ENCODE measurements at regions not wholly inside any gene's neighbourhood (a gene's known extent, or its start where the extent isn't known, plus 50 kb on each side); places are given as distances from the start of the nearest gene placed in this dataset.

DNA sequence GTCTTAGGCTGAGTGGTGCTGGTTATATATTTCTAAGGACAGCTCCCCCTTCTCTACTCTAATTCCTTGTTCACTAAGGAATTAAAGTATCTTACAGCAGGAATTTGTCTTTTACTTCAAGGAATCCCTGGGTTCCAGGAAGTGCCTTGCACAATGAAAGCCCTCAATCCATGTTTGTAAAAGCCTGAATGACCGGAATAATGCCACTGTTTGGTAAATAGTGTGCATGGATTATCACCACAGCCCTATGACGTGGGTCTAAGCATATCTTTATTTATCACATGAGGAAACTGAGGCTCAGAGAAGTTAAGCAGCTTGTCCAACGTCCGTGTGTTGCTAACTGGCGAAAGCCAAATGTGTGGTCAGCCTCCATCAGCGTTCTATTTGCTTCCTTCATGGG, 135.7 kb upstream of the NAV2 start:
- H3K4me3 ChIP-seq (ENCODE audit: low read depth, low read length): no peak overlapping the region
- TF ChIP-seq, protein P1, sequence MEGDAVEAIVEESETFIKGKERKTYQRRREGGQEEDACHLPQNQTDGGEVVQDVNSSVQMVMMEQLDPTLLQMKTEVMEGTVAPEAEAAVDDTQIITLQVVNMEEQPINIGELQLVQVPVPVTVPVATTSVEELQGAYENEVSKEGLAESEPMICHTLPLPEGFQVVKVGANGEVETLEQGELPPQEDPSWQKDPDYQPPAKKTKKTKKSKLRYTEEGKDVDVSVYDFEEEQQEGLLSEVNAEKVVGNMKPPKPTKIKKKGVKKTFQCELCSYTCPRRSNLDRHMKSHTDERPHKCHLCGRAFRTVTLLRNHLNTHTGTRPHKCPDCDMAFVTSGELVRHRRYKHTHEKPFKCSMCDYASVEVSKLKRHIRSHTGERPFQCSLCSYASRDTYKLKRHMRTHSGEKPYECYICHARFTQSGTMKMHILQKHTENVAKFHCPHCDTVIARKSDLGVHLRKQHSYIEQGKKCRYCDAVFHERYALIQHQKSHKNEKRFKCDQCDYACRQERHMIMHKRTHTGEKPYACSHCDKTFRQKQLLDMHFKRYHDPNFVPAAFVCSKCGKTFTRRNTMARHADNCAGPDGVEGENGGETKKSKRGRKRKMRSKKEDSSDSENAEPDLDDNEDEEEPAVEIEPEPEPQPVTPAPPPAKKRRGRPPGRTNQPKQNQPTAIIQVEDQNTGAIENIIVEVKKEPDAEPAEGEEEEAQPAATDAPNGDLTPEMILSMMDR (IDR thresholded peaks at IDR 0.05; ENCODE audit: borderline replicate concordance, insufficient read depth, low read depth, low read length): no peak

DNA sequence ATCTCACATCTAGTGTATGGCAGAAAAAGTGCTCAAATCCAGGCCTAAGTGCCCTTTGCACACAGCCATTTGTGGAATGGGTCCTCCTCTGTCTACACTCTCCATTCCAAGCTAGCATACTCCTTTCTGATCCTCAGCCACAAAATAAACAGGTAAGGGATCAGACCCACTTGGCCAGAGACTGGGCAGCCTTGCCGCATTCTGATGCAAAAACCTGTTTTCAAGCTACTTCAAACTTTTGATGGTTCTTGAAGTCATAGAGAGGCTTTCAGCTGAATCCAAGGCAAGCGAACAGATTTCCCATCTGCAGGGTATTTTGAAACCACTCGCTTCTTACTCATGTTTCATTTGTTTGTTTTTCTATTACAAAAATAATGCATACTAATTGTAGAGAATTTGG, 136.6 kb upstream of the NAV2 start:
- no peak overlapping the region for H3K4me3 ChIP-seq (ENCODE audit: low read depth, low read length)
- TF ChIP-seq, protein P1 (IDR thresholded peaks at IDR 0.05; ENCODE audit: borderline replicate concordance, insufficient read depth, low read depth, low read length): no peak

DNA sequence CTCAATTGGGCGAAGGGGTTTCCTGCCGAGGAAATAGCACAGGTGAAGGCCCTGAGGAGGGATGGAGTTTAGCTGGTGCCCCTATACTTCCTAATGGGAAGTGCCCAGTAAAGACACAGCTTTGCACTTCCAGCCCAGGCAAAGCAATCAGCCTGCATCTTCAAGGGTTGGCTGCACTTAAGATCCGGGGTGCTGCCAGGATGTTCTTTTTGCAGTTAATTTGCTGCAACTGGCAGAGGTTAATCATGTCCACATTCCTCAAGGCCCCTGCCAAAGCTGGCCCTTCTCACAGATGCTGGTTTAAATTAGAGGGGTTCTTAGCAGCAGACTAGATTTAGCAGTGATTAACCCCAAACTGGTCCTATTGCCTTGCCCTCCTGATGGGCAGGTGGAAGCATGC, 137.7 kb upstream of the NAV2 start:
- no peak overlapping the region for H3K4me3 ChIP-seq (ENCODE audit: low read depth, low read length)
- TF ChIP-seq, protein P1 (IDR thresholded peaks at IDR 0.05; ENCODE audit: borderline replicate concordance, insufficient read depth, low read depth, low read length): no peak

DNA sequence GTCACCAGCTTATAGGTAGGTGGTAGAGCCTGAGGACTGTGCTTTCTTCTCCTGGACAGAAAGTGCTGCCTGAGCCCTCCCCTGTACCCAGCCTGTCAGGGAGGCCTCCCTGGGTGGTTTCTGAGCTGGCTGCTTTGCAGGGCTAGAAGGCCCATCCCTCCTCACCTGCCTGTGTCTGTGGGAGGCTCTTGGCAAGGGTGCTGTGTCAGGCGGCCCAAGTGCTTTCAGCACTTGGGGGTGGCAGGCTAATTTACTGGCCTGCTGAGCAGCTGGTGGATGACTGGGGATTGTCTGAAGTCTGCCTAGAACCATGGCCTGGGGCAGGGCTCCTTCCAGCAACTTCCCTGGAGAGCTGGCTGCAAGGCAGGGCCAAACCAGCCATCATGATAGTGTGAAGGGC, 139.0 kb upstream of the NAV2 start:
- TF ChIP-seq, protein P1 (IDR thresholded peaks at IDR 0.05; ENCODE audit: borderline replicate concordance, insufficient read depth, low read depth, low read length): no peak
- no peak overlapping the region for H3K4me3 ChIP-seq (ENCODE audit: low read depth, low read length)

DNA sequence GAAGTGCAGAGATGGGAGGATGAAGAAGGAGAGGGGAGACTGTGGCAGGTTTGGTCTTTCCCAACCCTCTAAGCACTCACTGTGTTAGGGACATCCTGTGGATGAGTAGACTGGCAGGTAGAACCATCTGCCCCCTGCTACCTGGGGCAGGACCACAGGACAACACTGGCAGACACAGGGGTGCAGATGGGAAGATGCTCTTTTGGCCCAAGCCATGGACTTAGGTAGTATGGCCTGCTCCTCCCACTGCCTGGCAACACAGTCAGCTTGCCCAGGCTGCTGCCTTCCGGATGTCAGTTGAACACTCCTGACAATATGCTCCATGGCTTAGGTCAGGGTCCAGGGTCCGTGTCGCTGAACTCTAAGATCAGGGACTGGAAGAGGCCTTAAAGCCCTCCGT, 140.7 kb upstream of the NAV2 start:
- TF ChIP-seq, protein P1 (IDR thresholded peaks at IDR 0.05; ENCODE audit: borderline replicate concordance, insufficient read depth, low read depth, low read length): no peak

DNA sequence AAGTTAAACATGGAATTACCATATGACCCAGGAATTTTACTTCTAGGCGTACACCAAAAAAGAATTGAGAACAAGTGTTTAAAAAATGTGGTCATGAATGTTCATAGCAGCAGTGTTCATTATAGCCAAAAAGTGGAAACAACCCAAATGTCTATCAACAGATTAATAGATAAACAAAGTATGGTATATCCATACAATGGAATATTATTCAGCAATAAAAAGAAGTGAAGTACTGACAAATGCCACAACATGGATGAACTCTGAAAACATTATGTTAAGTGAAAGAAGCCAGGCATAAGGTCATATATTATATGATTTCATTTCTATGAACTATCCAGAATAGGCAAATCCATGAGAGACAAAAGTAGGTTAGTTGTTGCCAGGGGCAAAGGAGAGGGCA, 141.7 kb upstream of the NAV2 start:
- TF ChIP-seq, protein P1 (IDR thresholded peaks at IDR 0.05; ENCODE audit: borderline replicate concordance, insufficient read depth, low read depth, low read length): no peak
- no peak overlapping the region for H3K4me3 ChIP-seq (ENCODE audit: low read depth, low read length)

More for the DNA sequence above, 140.7 kb upstream of the NAV2 start:
- no peak overlapping the region for H3K4me3 ChIP-seq (ENCODE audit: low read depth, low read length)

DNA sequence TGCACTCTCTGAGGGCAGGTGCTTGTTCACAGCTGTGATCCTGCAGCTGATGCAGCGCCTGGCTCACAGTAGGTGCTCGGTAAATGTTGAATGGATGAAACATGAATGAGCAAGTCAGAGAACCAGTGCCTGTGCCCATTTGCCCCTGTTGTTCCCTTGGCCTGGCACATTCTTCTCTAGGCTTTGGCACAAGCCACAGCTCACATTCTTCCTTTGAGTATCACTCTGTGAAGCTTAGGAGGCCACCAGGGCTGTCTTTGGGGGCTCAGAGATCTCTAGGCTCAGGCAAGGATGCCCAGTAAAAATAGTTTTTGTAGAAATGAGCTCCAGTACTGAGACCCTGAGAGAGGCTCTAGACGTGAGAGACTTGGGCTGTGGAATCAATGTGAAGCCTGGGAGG, 144.6 kb upstream of the NAV2 start:
- no peak overlapping the region for H3K4me3 ChIP-seq (ENCODE audit: low read depth, low read length)
- TF ChIP-seq, protein P1 (IDR thresholded peaks at IDR 0.05; ENCODE audit: borderline replicate concordance, insufficient read depth, low read depth, low read length): no peak
